ENCODE measurements at regions not wholly inside any gene's neighbourhood (a gene's known extent, or its start where the extent isn't known, plus 50 kb on each side); places are given as distances from the start of the nearest gene placed in this dataset.
"Not testable (repeated sequence)": the region's sequence is repeated elsewhere in the genome, so short reads cannot be mapped to it uniquely, and the experiment has no call there.

DNA sequence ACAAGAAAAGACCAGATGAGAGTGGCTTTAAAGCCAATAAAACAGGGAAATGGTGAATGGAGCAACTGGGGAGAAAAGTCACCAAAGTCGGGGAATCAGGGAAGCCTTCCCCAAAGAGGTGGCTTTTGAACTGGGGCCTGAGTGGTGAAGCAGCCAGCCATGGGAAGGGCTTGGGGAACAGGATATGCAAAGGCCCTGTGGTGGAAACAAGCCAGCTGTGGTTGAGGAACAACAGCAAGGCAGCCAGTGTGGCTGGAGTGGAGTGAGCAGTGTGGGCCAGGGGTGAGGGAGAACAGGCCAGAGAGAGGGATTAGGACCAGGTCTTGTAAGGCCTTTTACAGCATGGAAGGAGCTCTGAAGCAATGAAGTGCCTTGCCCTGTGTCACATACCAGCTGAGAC is 51.0 kb upstream of the ROPN1B start:
- not testable (repeated sequence) for ATAC-seq

DNA sequence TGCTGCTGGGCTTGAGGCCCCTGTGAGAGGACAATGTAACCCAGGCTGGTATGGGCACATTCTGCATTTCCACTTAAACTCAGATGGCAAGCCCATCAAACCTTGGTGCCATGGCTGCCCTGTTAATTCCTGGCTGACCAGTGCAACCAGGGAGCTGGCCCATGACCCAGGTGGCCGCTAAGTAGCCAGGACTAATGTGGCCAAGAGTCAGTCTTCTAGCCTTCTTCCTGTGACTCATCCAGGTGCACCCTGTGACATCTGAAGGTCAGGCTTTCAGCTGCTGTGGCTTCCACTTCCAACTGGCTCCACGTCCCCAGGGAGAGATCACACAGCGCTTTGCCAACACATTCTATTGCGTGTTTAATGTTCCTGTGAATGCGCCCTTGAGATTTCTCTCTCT is 50.5 kb upstream of the ROPN1B start:
- ATAC-seq = not testable (repeated sequence)

DNA sequence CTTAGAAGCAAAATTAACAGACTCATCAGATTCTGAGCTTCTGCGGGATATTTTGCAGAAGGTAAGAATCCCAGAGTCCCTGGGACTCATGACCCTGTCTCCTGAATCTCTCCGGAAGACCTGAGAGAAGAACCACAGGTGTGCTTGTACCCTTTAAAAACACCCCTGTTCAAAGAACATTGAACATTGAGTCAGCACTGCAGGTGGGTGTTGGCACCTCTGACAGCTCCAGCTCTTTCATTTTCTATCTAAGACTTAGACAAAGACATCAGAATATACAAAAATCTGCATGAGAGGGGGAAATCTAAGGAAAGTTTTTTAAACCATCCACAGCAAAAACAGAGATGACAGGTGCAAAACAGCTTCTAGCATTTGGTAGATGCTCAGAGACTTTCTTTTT is 50.1 kb upstream of the ROPN1B start:
- ATAC-seq = not testable (repeated sequence)
